DMS153 treated with DMSO at 0.1 percent for 48 hours (cell line): ENCODE measurements at regions not wholly inside any gene's neighbourhood (a gene's known extent, or its start where the extent isn't known, plus 50 kb on each side); places are given as distances from the start of the nearest gene placed in this dataset.

ENCODE experiments used
- DNase-seq: peaks from one replicate; lab custom pipeline; 2025; ENCODE audit not compliant: unreplicated experiment; lab: John Stamatoyannopoulos, UW

DNA sequence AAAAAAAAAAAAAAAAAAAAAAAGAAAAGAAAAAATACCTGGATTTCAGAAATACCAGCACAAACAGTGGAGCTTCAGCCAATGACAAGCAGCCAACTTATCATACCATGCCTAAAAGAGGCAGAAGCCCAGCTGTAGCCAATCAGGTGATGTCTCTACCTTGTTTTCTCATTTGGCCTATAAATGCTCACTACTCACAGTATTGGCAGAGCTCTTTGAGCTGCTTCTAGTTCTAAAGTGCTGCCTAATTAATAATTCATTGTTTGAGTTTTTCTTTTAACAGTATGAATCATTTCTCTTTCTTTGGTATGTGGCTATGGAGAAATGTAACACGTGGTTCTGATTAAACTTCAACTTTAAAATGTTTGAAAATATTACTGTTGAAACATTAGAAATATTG, 188.8 kb upstream of the TECRL start:
- DNase-seq, result no peak

DNA sequence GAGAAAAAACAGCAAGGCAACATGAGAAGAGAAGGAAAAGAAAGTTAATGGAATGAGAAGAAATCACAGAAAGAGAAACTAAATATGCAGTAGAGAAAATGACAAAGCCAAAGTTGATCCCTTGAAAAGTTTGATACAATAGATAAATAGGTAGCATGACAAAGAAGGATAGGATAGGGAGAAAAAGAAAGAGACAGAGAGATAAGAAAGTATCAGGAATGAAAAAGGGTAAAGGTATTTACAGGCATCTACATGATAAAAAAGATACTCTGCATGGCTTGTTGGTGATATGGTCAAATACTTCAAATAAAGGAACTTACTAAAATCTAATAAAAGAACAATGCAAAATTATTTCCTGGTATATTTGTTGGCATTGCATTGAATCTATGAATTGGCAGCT, 185.5 kb upstream of the TECRL start:
- DNase-seq, result no peak

DNA sequence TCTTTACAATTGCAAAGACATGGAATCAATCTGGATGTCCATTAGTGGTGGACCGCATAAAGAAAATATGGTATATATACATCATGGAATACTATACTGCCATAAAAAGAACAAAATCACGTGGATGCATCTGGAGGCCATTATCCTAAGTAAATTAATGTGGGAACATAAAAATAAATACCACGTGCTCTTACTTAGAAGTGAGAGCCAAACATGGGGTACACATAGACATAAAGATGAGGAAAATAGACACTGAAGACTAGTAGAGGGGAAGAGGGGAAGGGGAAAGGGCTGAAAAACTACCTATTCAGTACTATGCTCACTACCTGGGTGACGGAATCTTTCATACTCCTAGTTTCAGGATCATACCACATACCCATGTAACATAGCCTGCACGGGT, 179.3 kb upstream of the TECRL start:
- no peak for DNase-seq

GRCh38 chr4:64584981-64585557, 175.8 kb upstream of the TECRL start:
- no peak for DNase-seq

DNA sequence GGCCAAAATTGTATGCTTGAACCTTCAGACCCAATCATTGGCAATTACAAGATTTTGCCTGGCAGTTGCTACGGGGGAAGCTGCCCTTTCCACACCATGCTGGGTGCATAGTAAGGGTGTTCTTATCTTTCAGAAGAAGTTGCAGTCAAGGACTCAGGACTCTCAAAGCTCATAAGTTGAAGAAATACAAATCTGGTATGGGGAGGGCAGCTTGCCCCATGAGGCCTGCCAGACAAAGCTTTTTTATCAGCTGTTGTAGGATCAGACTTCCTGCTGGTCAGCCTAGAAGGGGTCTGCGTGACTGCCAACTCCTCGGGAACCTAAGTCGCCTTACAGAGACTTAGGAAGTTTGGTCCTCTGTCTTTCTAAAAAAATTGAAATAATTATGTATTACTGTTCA, 174.9 kb upstream of the TECRL start:
- DNase-seq, result no peak

- no peak for DNase-seq
Measured at GRCh38 chr4:64582492-64582891, 173.2 kb upstream of the TECRL start.

DNA sequence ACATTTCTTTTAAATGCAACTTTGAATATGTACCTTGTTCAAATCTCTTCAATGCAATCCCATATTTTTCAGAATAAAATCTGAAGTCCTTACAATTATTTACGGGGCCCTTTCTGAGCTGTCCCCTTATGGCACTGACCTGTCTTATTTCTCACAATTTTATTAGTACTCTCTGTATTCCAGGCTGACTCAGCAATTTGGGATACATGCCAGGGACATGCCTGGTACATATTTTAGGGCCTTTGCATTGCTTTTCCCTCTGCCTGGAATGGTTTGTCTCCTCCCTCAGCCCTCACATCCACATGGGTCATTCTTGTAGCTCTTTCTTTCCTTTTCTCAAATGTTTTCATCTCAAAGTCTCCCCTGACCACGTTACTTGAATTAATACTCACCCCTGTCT, 172.2 kb upstream of the TECRL start:
- DNase-seq, result no peak

DNA sequence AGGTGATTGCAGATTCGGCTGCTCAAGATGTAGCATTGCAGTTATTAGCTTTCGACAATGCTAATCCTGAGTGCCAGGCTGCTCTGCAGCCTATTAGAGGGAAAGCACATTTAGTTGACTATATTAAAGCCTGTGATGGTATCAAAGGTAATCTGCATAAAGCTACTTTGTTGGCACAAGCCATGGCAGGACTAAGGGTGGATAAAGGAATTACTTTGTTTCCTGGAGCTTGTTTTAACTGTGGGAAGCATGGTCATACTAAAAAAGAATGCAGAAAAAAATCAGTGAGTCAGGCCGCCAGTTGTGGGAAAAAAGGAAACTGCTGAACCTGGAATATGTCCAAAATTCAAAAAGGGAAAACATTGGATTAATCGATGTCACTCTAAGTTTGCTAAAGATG, 154.9 kb upstream of the TECRL start:
- no peak for DNase-seq

DNA sequence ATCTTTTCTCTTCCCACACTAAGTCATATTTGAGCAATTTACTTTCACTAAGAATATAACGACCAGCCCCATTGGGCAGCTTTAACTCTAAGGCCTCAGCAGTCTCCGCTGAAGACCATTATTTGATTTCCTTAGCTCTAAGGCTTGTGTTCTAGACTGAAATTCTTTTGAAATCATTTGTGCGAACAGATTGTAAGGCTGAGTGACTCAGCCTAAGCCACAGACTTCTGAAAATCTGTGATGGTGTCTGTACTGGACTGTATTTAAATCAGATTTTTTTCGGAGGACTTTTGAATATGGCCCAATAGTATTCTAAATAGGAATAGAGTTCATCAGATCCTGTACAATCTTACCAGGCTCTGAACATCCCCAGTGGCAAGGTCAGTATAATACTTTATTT, 150.3 kb upstream of the TECRL start:
- DNase-seq, result no peak

DNA sequence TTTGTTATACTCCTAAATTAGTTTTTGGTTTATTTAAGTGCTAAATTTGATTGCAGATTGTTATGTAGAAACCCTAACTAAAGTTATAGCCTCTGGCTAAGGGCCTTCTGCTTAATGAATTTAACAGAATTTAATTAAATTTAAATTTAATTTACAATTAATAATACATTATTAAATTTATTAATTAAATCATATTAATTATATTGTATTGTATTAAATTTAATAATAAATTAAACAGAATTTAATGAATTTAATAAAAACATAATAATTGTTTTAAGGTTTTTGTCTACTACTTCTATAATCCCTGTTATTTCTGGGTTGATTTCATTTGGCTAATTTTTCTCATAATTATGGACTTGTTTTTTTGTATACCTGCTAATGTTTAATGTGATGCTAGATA, 141.9 kb upstream of the TECRL start:
- DNase-seq, result no peak

DNA sequence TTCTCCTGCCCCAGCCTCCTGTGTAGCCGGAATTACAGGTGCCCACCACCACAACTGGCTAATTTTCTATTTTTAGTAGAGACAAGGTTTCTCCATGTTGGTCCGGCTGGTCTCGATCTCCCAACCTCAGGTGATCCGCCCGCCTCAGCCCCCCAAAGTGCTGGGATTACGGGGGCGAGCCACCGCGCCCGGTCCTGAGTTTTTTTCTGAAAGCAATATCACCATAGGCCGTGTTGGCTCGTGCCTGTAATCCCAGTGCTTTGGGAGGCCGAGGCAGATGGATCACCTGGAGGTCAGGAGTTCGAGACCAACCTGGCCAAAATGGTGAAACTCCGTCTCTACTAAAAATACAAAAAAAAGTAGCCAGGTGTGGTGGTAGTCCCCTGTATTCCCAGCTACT, 136.3 kb upstream of the TECRL start:
- no peak for DNase-seq

DNA sequence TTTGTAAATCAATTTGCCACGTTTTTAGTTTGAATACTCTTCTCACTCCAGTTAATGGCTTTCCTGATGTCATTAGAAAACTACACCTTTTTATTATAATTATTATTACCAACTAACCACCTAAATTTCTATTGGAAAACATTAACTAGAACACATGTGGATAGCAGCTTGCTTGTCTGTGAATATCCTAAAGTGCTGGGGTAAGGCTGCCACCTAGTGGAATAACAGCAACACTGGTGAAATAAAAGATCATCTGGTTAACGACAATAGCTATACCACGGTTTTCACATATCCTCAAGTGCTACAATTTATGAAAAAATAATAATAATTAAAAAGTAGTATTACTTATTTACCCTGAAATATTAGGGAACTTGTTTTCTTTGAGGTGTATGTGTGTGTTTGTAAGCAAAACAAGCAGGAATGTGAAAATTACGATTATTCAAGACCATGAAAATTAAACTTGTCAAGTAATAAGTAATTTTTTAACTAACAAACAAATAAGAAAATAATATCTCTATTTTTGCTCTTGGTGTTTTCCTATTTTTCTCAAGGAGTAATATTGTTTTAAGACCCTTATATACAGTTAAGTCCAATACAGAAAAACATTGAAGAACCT, 130.1 kb upstream of the TECRL start:
- DNase-seq, result peak; percentile 74

GRCh38 chr4:64538219-64538618, 129.0 kb upstream of the TECRL start:
- DNase-seq, result no peak

GRCh38 chr4:64533637-64534036, 124.4 kb upstream of the TECRL start:
- no peak for DNase-seq

DNA sequence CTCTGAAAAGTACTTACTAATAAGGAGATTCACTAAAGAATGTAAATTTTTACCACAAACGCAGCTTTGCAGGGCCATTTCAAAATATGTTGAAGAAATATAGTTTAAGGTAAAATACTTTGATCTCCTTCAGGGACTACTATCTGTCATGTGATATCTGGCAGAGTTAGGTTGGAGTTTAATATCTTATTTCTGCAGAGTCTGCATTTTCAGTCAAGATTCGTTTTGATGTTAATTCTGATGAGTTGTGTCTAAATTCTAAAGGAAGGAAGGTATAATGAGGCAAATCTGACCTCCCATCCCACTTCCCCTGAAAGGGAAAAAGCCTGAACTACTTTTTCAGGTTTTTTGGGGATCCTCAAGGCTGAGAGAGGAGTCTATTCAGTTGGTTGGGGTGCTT, 123.9 kb upstream of the TECRL start:
- no peak for DNase-seq

GRCh38 chr4:64520421-64520820, 111.2 kb upstream of the TECRL start:
- DNase-seq, result peak; percentile 15

DNA sequence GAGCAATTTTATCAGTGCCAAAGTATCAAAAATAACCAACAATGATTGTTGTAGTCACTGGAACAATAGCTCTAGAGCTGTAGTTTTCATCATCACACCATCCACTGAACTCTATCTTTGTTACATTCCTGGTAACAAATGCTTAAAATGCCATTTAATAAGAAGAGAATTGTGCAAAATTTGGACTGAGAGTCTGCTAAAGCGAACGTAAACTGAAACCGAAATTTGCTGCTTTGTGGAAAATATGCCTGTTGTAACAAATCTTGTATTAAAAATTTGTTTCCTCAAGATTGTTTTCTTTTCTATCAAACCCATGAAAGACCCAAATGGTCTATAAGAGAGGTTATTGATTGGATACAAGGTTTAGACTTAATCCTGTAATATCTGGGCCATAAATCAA, 109.3 kb upstream of the TECRL start:
- DNase-seq, result no peak

DNA sequence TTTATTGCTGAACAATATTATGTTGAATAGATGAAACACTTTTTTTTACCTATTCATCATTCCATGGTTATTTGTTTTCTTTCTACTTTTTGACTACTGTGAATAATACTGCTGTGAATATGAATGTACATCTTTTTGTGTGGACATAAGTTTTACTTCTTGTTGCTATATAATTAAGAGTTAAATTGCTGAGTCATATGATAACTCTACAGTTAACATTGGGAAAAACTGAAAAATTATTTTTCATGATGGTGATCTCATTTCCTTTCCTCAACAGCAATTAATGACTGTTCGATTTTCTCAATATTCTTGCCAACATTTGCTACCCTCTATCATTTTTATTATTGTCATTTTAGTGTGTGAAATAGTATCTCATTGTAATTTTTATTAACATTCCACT, 106.9 kb upstream of the TECRL start:
- no peak for DNase-seq

DNA sequence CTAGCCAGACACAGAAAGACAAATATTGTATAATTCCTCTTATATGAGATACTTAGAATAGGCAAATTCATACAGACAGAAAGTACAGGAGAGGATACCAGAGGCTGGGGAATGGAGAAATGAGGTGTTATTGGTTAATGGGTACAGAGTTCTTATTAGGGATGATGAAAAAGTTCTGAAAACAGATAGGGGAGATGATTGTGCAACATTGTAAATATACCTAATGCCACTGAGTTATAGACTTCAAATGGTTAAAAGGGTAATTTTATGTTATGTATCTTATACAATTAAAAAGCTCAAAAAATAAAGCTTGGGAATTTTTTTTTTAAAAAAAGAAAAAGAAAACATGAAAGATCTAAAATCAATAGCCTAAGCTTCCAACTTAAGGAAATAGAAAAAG, 98.8 kb upstream of the TECRL start:
- no peak for DNase-seq

DNA sequence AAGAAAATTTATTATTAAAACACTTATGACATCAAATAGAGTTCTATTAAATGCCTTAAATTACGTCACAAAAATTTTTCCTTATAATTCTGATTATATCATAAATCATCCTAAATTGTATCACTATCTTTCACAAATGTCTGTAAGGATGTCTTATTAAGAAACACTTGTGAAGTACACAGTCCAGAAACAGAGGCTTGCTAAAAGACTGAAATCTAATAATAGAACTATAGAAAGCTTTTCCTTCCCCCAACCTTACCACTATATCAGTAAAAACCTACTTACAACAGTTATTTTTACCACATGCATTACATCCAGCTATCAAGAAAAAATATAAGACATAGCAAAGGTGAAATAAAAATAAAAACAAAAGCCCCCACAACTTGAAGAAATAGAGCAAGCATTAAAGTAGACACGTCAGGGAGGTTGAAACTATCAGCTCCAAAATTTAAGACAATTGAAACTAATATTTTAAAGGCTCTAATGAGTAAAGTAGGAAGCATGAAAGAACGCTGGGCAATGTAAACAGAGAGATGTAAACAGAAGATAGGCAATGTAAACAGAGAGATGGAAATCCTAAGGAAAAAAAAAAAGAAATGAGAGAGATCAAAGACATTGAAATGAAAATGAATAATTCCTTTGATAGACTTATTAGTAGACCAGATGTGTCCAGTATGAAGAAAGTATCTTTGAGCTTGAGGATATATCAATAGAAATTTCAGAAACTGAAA, 94.9 kb upstream of the TECRL start:
- no peak for DNase-seq

DNA sequence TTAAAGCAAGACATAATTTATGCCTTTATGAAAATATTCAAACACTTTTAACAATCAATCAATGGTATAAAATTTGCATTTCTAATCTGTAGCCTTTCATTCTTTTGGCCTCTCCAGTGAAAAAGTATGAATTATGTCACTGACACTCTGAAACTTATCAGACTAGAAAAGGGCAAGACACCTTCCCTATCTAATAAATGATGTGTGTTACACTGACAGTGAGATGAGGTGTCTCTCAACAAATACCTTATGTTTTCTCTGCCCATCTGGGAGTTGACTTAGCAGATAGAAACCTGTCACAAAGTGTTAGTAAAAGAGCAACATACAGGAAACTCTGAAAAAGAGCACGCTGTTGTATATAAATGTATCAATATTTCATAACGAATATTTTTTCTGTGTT, 94.2 kb upstream of the TECRL start:
- DNase-seq, result no peak

DNA sequence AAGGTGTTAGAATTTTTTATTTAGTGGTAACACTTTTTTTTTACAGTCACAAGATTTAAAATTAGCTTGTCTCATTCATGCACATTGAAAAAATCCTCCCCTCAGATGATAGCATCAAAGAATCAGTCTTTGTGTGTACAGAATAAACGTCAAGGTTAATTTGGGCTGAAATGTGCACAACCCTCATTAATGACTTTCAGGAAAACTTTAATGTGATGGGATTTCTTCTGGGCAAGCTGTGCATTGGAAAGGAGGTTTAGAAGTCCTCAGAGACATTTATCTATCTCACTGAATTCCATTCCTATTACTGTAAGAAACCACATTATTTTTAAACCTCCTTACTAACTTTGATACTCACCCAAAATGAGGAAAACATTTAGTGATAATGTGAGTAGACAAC, 88.2 kb upstream of the TECRL start:
- no peak for DNase-seq

- DNase-seq, result no peak
Measured at GRCh38 chr4:64495946-64496345, 86.7 kb upstream of the TECRL start.
